H1 (cell line): ENCODE measurements at regions not wholly inside any gene's neighbourhood (a gene's known extent, or its start where the extent isn't known, plus 50 kb on each side); places are given as distances from the start of the nearest gene placed in this dataset.

Source experiments
- CHD1 ChIP-seq: IDR thresholded peaks from 2 replicates; pipeline ENCODE4 v1.6.1; 2012; ENCODE audit warnings: low read depth, low read length, improper control_type of control experiment
- CREB1 ChIP-seq: IDR thresholded peaks from 2 replicates; pipeline ENCODE4 v1.6.1; 2012; ENCODE audit warnings: inconsistent platforms
- CTBP2 ChIP-seq: IDR thresholded peaks from 2 replicates; pipeline ENCODE4 v1.7.0; 2011; ENCODE audit warnings: borderline replicate concordance, mild to moderate bottlenecking, moderate library complexity, mixed read lengths, low read length; ENCODE audit not compliant: insufficient read depth, insufficient read length
- EGR1 ChIP-seq: IDR thresholded peaks from 2 replicates; pipeline ENCODE4 v1.6.1; 2011; ENCODE audit warnings: low read depth, low read length, borderline replicate concordance
- EP300 ChIP-seq, 2 experiments: IDR thresholded peaks; 1 replicate in 1 of 2; 2 replicates in 1 of 2; pipeline ENCODE4 v1.6.1; 2011 to 2012; ENCODE audit warnings: low read depth in 2 of 2, low read length in 2 of 2, mild to moderate bottlenecking in 2 of 2, borderline replicate concordance in 1 of 2, inconsistent platforms in 1 of 2, moderate library complexity in 1 of 2
- HDAC2 ChIP-seq, 2 experiments: fragments of 300-600 bp in 1 of 2; sonication (generic) in 1 of 2; IDR thresholded peaks; 2 replicates each; pipeline ENCODE4 v1.6.1; 2011 to 2012; ENCODE audit warnings: low read depth in 2 of 2, low read length in 2 of 2, mild to moderate bottlenecking in 2 of 2, moderate library complexity in 2 of 2, borderline replicate concordance in 1 of 2, inconsistent platforms in 1 of 2
- KDM1A ChIP-seq: fragments of 200-600, 300-600 bp; sonication (generic); IDR thresholded peaks from 2 replicates; pipeline ENCODE4 v1.7.1; 2016; ENCODE audit warnings: mild to moderate bottlenecking, low read length, borderline replicate concordance
- PHF8 ChIP-seq: fragments of 200-600 bp; sonication (generic); conservative IDR thresholded peaks from 2 replicates; pipeline ENCODE4 v1.7.1; 2012; ENCODE audit warnings: low read depth, mild to moderate bottlenecking, inconsistent platforms, low read length, moderate library complexity
- RBBP5 ChIP-seq: IDR thresholded peaks from 2 replicates; pipeline ENCODE4 v1.7.1; 2012; ENCODE audit warnings: low read depth, mild to moderate bottlenecking, inconsistent platforms, low read length, moderate library complexity, borderline replicate concordance
- RXRA ChIP-seq: IDR thresholded peaks from 2 replicates; pipeline ENCODE4 v1.6.1; 2011; ENCODE audit warnings: low read depth, mild to moderate bottlenecking, low read length, moderate library complexity; ENCODE audit not compliant: insufficient read depth
- SRF ChIP-seq: IDR thresholded peaks from 2 replicates; pipeline ENCODE4 v1.6.1; 2011; ENCODE audit warnings: mild to moderate bottlenecking, low read depth, low read length, moderate library complexity
- SUZ12 ChIP-seq: fragments of 200-600 bp; sonication (generic); IDR thresholded peaks from 2 replicates; pipeline ENCODE4 v1.6.1; 2012; ENCODE audit warnings: mild to moderate bottlenecking, inconsistent platforms, low read length, moderate library complexity, mixed read lengths
- TF ChIP-seq, protein P1 (sequence below): IDR thresholded peaks from 2 replicates; pipeline ENCODE4 v1.6.1; 2012; ENCODE audit warnings: low read length, inconsistent platforms
- TF ChIP-seq, protein P2 (sequence below): IDR thresholded peaks from 2 replicates; pipeline ENCODE4 v1.6.1; 2011; ENCODE audit warnings: low read length, improper control_type of control experiment

DNA sequence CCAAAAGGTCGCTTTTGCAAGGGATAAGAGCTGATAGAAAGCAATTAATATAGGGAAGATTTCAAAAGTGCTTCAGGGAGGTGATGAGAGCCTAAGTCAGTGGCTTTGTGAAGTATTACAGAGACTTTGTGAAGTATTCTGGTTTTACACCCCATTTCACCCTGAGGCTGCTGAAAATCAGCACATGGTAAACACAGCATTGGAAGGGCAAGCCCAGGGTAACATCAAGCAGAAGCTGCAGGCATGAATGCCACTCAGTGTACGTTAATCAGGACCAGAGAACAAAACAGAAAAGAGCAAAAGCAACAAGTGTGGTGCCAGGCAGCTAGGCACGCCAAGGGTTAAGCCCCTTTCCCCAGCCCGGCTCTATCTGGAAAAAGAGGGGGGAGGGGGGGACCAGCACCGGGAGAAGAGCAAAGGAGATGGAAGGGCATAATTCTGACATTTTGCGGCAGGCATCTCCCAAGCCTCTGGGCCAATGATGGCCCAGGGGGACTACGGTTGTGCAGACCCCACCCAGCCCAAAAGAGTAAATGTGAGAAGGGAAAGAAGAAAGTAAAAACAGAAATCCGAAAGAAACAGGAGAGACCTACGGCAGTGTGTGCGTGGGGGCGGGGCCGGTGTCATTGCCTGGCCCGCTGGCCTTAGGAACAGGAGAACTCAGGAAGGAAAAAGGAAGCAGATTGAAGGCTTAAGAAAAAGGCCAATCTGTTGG lies 58.9 kb downstream of the DHRS2 start (continued):
- no peak for TF ChIP-seq PHF8
- TF ChIP-seq CTBP2, result no peak
- TF ChIP-seq, protein P1, sequence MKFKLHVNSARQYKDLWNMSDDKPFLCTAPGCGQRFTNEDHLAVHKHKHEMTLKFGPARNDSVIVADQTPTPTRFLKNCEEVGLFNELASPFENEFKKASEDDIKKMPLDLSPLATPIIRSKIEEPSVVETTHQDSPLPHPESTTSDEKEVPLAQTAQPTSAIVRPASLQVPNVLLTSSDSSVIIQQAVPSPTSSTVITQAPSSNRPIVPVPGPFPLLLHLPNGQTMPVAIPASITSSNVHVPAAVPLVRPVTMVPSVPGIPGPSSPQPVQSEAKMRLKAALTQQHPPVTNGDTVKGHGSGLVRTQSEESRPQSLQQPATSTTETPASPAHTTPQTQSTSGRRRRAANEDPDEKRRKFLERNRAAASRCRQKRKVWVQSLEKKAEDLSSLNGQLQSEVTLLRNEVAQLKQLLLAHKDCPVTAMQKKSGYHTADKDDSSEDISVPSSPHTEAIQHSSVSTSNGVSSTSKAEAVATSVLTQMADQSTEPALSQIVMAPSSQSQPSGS, result no peak
- TF ChIP-seq CHD1, result no peak
- TF ChIP-seq EGR1, result no peak
- TF ChIP-seq CREB1, result no peak
- no peak for TF ChIP-seq SUZ12
- no peak; the same call in 1 of the 2 replicates for TF ChIP-seq RBBP5
- no peak for TF ChIP-seq KDM1A
- no peak for TF ChIP-seq RXRA
- no peak for TF ChIP-seq EP300 (IDR thresholded peaks at IDR 0.05; ENCODE audit: borderline replicate concordance in 1 of 2, low read depth in 2 of 2, low read length in 2 of 2)
- TF ChIP-seq, protein P2, sequence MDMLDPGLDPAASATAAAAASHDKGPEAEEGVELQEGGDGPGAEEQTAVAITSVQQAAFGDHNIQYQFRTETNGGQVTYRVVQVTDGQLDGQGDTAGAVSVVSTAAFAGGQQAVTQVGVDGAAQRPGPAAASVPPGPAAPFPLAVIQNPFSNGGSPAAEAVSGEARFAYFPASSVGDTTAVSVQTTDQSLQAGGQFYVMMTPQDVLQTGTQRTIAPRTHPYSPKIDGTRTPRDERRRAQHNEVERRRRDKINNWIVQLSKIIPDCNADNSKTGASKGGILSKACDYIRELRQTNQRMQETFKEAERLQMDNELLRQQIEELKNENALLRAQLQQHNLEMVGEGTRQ, result no peak
- TF ChIP-seq HDAC2 (IDR thresholded peaks at IDR 0.05; ENCODE audit: borderline replicate concordance in 1 of 2, low read depth in 2 of 2, low read length in 2 of 2), result no peak
- TF ChIP-seq SRF, result no peak
- TF ChIP-seq, all 59 proteins: peak for 3
